K562 (cell line): ENCODE measurements at regions not wholly inside any gene's neighbourhood (a gene's known extent, or its start where the extent isn't known, plus 50 kb on each side); places are given as distances from the start of the nearest gene placed in this dataset.

Experiments used
- ATAC-seq: fragments of 200-7000 bp; cut with Tn5 transposase; 3 replicates; pipeline ENCODE4 v1.9.1; 2020; ENCODE audit warnings: moderate library complexity
- BruUV-seq: library from RNA; stranded (reverse); fragments of 400-500 nt; replicated peaks from 2 replicates; lab custom pipeline; 2021; lab: Mats Ljungman, UMichigan
- CTCF ChIA-PET: fragments of 300-600 bp; formaldehyde crosslinking; extraction: SDS; loops from one replicate; lab custom pipeline; 2021; ENCODE audit warnings: low intra/inter-chr PET ratio; lab: Yijun Ruan, JAX
- POLR2A ChIA-PET: fragments of 300-600, 350-650 bp; sonication (Branson Sonifier 250); formaldehyde crosslinking; extraction: SDS; loops from one replicate; lab custom pipeline; 2021; ENCODE audit warnings: antibody characterized with exemption, inconsistent platforms; lab: Yijun Ruan, JAX
- DNase-seq, 4 experiments: peaks; one replicate each; pipeline versions ENCODE4 v3.0.0 to v3.0.0-alpha.2; 2011 to 2018; ENCODE audit warnings: low spot score in 3 of 4, mixed read lengths in 3 of 4; ENCODE audit errors: extremely low read depth in 1 of 4
- FAIRE-seq: peaks from 2 replicates; lab custom pipeline; 2011; peaks lifted over from hg19 to GRCh38; lab: Jason Lieb, UNC
- H2AFZ ChIP-seq: 2 replicates; pipeline ENCODE4 v1.6.0; 2011; ENCODE audit warnings: low read depth, low read length, control low read depth, inconsistent platforms
- H3K27ac ChIP-seq: fragments of 200-600 bp; 3 replicates; pipeline ENCODE4 v1.8.0; 2011; ENCODE audit warnings: low read depth, mild to moderate bottlenecking, control low read depth, inconsistent platforms, low read length, moderate library complexity, mixed read lengths; ENCODE audit errors: extremely low read depth
- H3K27me3 ChIP-seq, 2 experiments: fragments of 300-600 bp in 1 of 2; 2 replicates in 1 of 2; 3 replicates in 1 of 2; pipeline versions ENCODE4 v1.6.0 to v1.8.0; 2011; ENCODE audit warnings: inconsistent platforms in 2 of 2, low read length in 2 of 2, mild to moderate bottlenecking in 1 of 2, mixed read lengths in 1 of 2, moderate library complexity in 1 of 2; ENCODE audit not compliant: control insufficient read depth in 2 of 2, insufficient read depth in 2 of 2
- H3K36me3 ChIP-seq: fragments of 300-600 bp; 3 replicates; pipeline ENCODE4 v1.8.0; 2011; ENCODE audit warnings: mild to moderate bottlenecking, low read length, inconsistent platforms; ENCODE audit not compliant: control insufficient read depth, insufficient read depth
- H3K4me1 ChIP-seq, 2 experiments: fragments of 200-600 bp in 1 of 2; replicated peaks in 1 of 2; 2 replicates in 1 of 2; 3 replicates in 1 of 2; pipeline versions ENCODE4 v1.5.1 to v1.8.0; 2011; ENCODE audit warnings: inconsistent platforms in 2 of 2, low read length in 2 of 2, mild to moderate bottlenecking in 1 of 2, mixed read lengths in 1 of 2, moderate library complexity in 1 of 2; ENCODE audit not compliant: control insufficient read depth in 2 of 2, insufficient read depth in 2 of 2
- H3K4me2 ChIP-seq: 2 replicates; pipeline ENCODE4 v1.6.1; 2011; ENCODE audit warnings: low read length, control low read depth, inconsistent platforms, mixed read lengths; ENCODE audit not compliant: insufficient read depth
- H3K4me3 ChIP-seq: fragments of 200-600 bp; sonication (generic), shearing (Covaris generic); 2 replicates; pipeline ENCODE4 v1.5.1; 2016; ENCODE audit warnings: control low read depth, inconsistent platforms
- H3K79me2 ChIP-seq: fragments of 200-600 bp; 3 replicates; pipeline ENCODE4 v1.8.0; 2011; ENCODE audit warnings: low read length, inconsistent platforms; ENCODE audit not compliant: control insufficient read depth, insufficient read depth
- H3K9ac ChIP-seq, 2 experiments: 2 replicates each; pipeline versions ENCODE4 v1.6.0 to v1.6.1; 2011; ENCODE audit warnings: low read depth in 2 of 2, low read length in 2 of 2, control low read depth in 1 of 2, inconsistent platforms in 1 of 2, mild to moderate bottlenecking in 1 of 2, mixed read lengths in 1 of 2; ENCODE audit not compliant: insufficient read depth in 1 of 2
- H3K9me1 ChIP-seq: one replicate; pipeline ENCODE4 v1.6.0; 2011; ENCODE audit warnings: inconsistent platforms, mild to moderate bottlenecking, low read length, moderate library complexity; ENCODE audit not compliant: control insufficient read depth, insufficient read depth
- H3K9me3 ChIP-seq: replicated peaks from 2 replicates; pipeline ENCODE4 v1.5.1; 2011; ENCODE audit warnings: low read depth, low read length, inconsistent platforms; ENCODE audit not compliant: control insufficient read depth, insufficient read depth
- H4K20me1 ChIP-seq: replicated peaks from 2 replicates; pipeline ENCODE4 v1.6.1; 2011; ENCODE audit warnings: low read length, inconsistent platforms, mixed read lengths; ENCODE audit not compliant: control insufficient read depth, insufficient read depth
- CHD1 ChIP-seq: fragments of 200-600 bp; sonication (generic); IDR thresholded peaks from one replicate; pipeline ENCODE4 v1.6.1; 2012; ENCODE audit warnings: mild to moderate bottlenecking, moderate library complexity, low read length, inconsistent platforms
- HDAC8 ChIP-seq: fragments of 450-650 bp; IDR thresholded peaks from 2 replicates; pipeline ENCODE4 v1.6.1; 2016; ENCODE audit warnings: mild to moderate bottlenecking, missing genetic modification characterization, moderate library complexity, missing compliant biosample characterization
- HDGF ChIP-seq: fragments of 450-650 bp; IDR thresholded peaks from 2 replicates; pipeline ENCODE4 v1.6.1; 2016
- IFI16 ChIP-seq: fragments of 250-450 bp; sonication (Bioruptor Pico); IDR thresholded peaks from 2 replicates; pipeline ENCODE4 v2.1.2; 2022; ENCODE audit warnings: mild to moderate bottlenecking, inconsistent platforms
- MAFF ChIP-seq: IDR thresholded peaks from 2 replicates; pipeline ENCODE4 v1.6.1; 2012; ENCODE audit warnings: low read length, improper control_type of control experiment
- NR2F6 ChIP-seq: fragments of 450-650 bp; formaldehyde crosslinking; IDR thresholded peaks from 2 replicates; pipeline ENCODE4 v1.4.0; 2020; ENCODE audit warnings: mild to moderate bottlenecking
- OTX1 ChIP-seq: fragments of 450-650 bp; formaldehyde crosslinking; IDR thresholded peaks from 2 replicates; pipeline ENCODE4 v1.4.0; 2022; ENCODE audit warnings: mild to moderate bottlenecking
- TCF3 ChIP-seq: sonication (generic); formaldehyde crosslinking; IDR thresholded peaks from 2 replicates; pipeline ENCODE4 v1.4.0; 2020; ENCODE audit warnings: mild to moderate bottlenecking, missing genetic modification reagents
- TEAD4 ChIP-seq, 2 experiments: sonication (generic) in 1 of 2; formaldehyde crosslinking in 1 of 2; IDR thresholded peaks; 2 replicates each; pipeline versions ENCODE4 v1.6.1 to v1.8.0; 2012 to 2022; ENCODE audit warnings: borderline replicate concordance in 1 of 2, inconsistent platforms in 1 of 2, low read length in 1 of 2, mild to moderate bottlenecking in 1 of 2, missing genetic modification reagents in 1 of 2
- ZNF197 ChIP-seq: fragments of 200-800 bp; sonication (Bioruptor generic); IDR thresholded peaks from 2 replicates; pipeline ENCODE4 v1.6.1; 2016; ENCODE audit warnings: low read depth, missing genetic modification characterization, missing compliant biosample characterization
- ZNF354B ChIP-seq: fragments of 250-450 bp; sonication (Bioruptor Pico); IDR thresholded peaks from 2 replicates; pipeline ENCODE4 v1.4.0; 2020
- ZNF561 ChIP-seq: fragments of 450-650 bp; formaldehyde crosslinking; conservative IDR thresholded peaks from 2 replicates; pipeline ENCODE4 v1.4.0; 2020; ENCODE audit warnings: mild to moderate bottlenecking, moderate library complexity
- ZNF589 ChIP-seq: fragments of 200-800 bp; sonication (Bioruptor generic); IDR thresholded peaks from 2 replicates; pipeline ENCODE4 v1.6.1; 2016; ENCODE audit warnings: low read depth, missing genetic modification characterization, missing compliant biosample characterization
- ZNF668 ChIP-seq: fragments of 250-450 bp; sonication (Bioruptor Pico); IDR thresholded peaks from 2 replicates; pipeline ENCODE4 v1.8.0; 2022; ENCODE audit warnings: mild to moderate bottlenecking, inconsistent platforms
- ZSCAN29 ChIP-seq: fragments of 450-650 bp; IDR thresholded peaks from 2 replicates; pipeline ENCODE4 v1.6.1; 2017
- WGBS: fragments of 100-300 bp; shearing (Covaris generic); methylation state at CpG from one replicate; pipeline ENCODE4 v1.1.6; 2016; ENCODE audit warnings: low coverage, mixed read lengths; ENCODE audit not compliant: insufficient coverage; ENCODE audit errors: missing lambda C conversion rate; 5-methylcytosine and 5-hydroxymethylcytosine counted together
- in situ Hi-C: fragments of 300-500 bp; cut with MboI; formaldehyde crosslinking; loops from 4 replicates; pipeline ENCODE4 v1.15.0; 2018; ENCODE audit warnings: inconsistent platforms, mixed read lengths
- intact Hi-C: fragments of 100-400 bp; cut with micrococcal nuclease; formaldehyde crosslinking; loops from 2 replicates; pipeline ENCODE4 v1.14.2; 2022
- TF ChIP-seq, protein P1 (sequence below): fragments of 250-450 bp; sonication (Bioruptor Pico); IDR thresholded peaks from 2 replicates; pipeline ENCODE4 v1.4.0; 2020
- TF ChIP-seq, protein P2 (sequence below): sonication (generic); formaldehyde crosslinking; IDR thresholded peaks from 2 replicates; pipeline ENCODE4 v1.8.1; 2023; ENCODE audit warnings: mild to moderate bottlenecking, missing genetic modification reagents, moderate library complexity

DNA sequence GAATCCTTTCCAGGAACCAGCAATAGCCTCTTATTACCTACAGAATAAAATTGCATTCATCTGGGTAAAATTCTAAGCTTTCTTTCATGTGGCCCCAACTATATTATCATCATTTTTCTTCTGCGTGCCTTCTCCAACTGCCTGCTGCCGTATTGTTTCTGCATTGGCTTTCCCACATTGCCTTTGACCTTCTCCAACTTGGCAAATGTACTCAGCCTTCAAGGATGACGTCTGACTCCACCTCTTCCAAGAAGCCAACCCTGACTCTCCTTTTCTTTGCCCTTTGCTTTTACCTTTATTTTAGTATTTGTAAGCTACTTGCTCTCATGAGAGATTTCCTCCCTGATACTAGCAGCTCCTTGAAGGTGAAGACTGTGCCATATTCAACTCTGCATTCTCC, 200.4 kb upstream of the FAM9B start:
- POLR2A ChIA-PET: no interaction called here
- Histone ChIP-seq H3K79me2 (no peaks in the 10 kb centered on the region), H3K4me3 (no peak overlapping the region), H3K27me3 (no peaks in the 10 kb centered on the region; a peak in 1 of 5 replicates), H3K27ac (no peak overlapping the region), H3K4me1 (no peaks in the 10 kb centered on the region), H3K4me2 (no peak overlapping the region), H3K9me1 (no peaks in the 10 kb centered on the region), H3K9ac (no peak overlapping the region), H2AFZ (no peak overlapping the region), H3K9me3 (no peaks in the 10 kb centered on the region), H3K36me3 (no peaks in the 10 kb centered on the region), H4K20me1 (no peaks in the 10 kb centered on the region)
- FAIRE-seq: no peak
- 0% methylated on average over 3 of the region's 3 CpGs for WGBS
- no peak for ATAC-seq
- DNase-seq: no peak
- intact Hi-C loops (no loop called here), in situ Hi-C loops (no loop called here)
- BruUV-seq: no TSS peak
- TF ChIP-seq ZNF197 (CRISPR knock-in tag): no peak
- no peak for TF ChIP-seq OTX1 (CRISPR knock-in tag)
- TF ChIP-seq HDAC8 (tag): no peak
- TF ChIP-seq, protein P1, sequence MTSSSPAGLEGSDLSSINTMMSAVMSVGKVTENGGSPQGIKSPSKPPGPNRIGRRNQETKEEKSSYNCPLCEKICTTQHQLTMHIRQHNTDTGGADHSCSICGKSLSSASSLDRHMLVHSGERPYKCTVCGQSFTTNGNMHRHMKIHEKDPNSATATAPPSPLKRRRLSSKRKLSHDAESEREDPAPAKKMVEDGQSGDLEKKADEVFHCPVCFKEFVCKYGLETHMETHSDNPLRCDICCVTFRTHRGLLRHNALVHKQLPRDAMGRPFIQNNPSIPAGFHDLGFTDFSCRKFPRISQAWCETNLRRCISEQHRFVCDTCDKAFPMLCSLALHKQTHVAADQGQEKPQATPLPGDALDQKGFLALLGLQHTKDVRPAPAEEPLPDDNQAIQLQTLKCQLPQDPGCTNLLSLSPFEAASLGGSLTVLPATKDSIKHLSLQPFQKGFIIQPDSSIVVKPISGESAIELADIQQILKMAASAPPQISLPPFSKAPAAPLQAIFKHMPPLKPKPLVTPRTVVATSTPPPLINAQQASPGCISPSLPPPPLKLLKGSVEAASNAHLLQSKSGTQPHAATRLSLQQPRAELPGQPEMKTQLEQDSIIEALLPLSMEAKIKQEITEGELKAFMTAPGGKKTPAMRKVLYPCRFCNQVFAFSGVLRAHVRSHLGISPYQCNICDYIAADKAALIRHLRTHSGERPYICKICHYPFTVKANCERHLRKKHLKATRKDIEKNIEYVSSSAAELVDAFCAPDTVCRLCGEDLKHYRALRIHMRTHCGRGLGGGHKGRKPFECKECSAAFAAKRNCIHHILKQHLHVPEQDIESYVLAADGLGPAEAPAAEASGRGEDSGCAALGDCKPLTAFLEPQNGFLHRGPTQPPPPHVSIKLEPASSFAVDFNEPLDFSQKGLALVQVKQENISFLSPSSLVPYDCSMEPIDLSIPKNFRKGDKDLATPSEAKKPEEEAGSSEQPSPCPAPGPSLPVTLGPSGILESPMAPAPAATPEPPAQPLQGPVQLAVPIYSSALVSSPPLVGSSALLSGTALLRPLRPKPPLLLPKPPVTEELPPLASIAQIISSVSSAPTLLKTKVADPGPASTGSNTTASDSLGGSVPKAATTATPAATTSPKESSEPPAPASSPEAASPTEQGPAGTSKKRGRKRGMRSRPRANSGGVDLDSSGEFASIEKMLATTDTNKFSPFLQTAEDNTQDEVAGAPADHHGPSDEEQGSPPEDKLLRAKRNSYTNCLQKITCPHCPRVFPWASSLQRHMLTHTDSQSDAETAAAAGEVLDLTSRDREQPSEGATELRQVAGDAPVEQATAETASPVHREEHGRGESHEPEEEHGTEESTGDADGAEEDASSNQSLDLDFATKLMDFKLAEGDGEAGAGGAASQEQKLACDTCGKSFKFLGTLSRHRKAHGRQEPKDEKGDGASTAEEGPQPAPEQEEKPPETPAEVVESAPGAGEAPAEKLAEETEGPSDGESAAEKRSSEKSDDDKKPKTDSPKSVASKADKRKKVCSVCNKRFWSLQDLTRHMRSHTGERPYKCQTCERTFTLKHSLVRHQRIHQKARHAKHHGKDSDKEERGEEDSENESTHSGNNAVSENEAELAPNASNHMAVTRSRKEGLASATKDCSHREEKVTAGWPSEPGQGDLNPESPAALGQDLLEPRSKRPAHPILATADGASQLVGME (CRISPR knock-in tag): no peak
- TF ChIP-seq ZNF668: no peak
- no peak for TF ChIP-seq ZSCAN29
- TF ChIP-seq MAFF: no peak
- TF ChIP-seq HDGF: no peak
- no peak for TF ChIP-seq ZNF354B (CRISPR knock-in tag)
- TF ChIP-seq CHD1: no peak
- no peak for TF ChIP-seq NR2F6 (CRISPR knock-in tag)
- TF ChIP-seq, protein P2, sequence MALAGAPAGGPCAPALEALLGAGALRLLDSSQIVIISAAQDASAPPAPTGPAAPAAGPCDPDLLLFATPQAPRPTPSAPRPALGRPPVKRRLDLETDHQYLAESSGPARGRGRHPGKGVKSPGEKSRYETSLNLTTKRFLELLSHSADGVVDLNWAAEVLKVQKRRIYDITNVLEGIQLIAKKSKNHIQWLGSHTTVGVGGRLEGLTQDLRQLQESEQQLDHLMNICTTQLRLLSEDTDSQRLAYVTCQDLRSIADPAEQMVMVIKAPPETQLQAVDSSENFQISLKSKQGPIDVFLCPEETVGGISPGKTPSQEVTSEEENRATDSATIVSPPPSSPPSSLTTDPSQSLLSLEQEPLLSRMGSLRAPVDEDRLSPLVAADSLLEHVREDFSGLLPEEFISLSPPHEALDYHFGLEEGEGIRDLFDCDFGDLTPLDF (CRISPR knock-in tag): no peak
- TF ChIP-seq TCF3: no peak
- no peak for TF ChIP-seq TEAD4 (IDR thresholded peaks at IDR 0.05; ENCODE audit: low read length)
- TF ChIP-seq TEAD4 (CRISPR knock-in tag; IDR thresholded peaks at IDR 0.05; ENCODE audit: borderline replicate concordance): no peak
- TF ChIP-seq ZNF561 (CRISPR knock-in tag): no peak
- TF ChIP-seq ZNF589 (CRISPR knock-in tag): no peak
- no peak for TF ChIP-seq IFI16
- CTCF ChIA-PET: no interaction called here
